HL-60 (cell line): ENCODE measurements at regions not wholly inside any gene's neighbourhood (a gene's known extent, or its start where the extent isn't known, plus 50 kb on each side); places are given as distances from the start of the nearest gene placed in this dataset.

Experiments
- DNase-seq, 2 experiments: peaks; one replicate each; pipeline ENCODE4 v3.0.0-alpha.2; 2010 to 2020; ENCODE audit warnings: low read depth in 1 of 2, low spot score in 1 of 2
- H3K27ac ChIP-seq: fragments of 250-450 bp; sonication (Bioruptor Pico); replicated peaks from 2 replicates; pipeline ENCODE4 v1.5.1; 2020; ENCODE audit warnings: mild to moderate bottlenecking, moderate library complexity
- H3K27me3 ChIP-seq: fragments of 250-450 bp; sonication (Bioruptor Pico); 2 replicates; pipeline ENCODE4 v1.5.1; 2021; ENCODE audit warnings: mild to moderate bottlenecking, moderate library complexity; ENCODE audit not compliant: insufficient read depth, poor library complexity, severe bottlenecking
- H3K4me3 ChIP-seq: replicated peaks from 2 replicates; pipeline ENCODE4 v1.5.1; 2011; ENCODE audit warnings: mild to moderate bottlenecking, control low read depth, low read length; ENCODE audit not compliant: insufficient read depth
- GABPA ChIP-seq: IDR thresholded peaks from 2 replicates; pipeline ENCODE4 v1.6.1; 2012; ENCODE audit warnings: low read depth
- POLR2AphosphoS5 ChIP-seq: IDR thresholded peaks from 2 replicates; pipeline ENCODE4 v1.6.1; 2012; ENCODE audit warnings: low read depth
- REST ChIP-seq: IDR thresholded peaks from 2 replicates; pipeline ENCODE4 v1.6.1; 2012; ENCODE audit warnings: low read depth; ENCODE audit not compliant: insufficient replicate concordance
- SPI1 ChIP-seq: IDR thresholded peaks from 2 replicates; pipeline ENCODE4 v1.6.1; 2012; ENCODE audit warnings: low read depth, mild to moderate bottlenecking, borderline replicate concordance
- TF ChIP-seq, protein P1 (sequence below): IDR thresholded peaks from one replicate; pipeline ENCODE4 v1.5.1; 2011; ENCODE audit warnings: low read length, control low read depth, inconsistent platforms; ENCODE audit not compliant: insufficient read depth

DNA sequence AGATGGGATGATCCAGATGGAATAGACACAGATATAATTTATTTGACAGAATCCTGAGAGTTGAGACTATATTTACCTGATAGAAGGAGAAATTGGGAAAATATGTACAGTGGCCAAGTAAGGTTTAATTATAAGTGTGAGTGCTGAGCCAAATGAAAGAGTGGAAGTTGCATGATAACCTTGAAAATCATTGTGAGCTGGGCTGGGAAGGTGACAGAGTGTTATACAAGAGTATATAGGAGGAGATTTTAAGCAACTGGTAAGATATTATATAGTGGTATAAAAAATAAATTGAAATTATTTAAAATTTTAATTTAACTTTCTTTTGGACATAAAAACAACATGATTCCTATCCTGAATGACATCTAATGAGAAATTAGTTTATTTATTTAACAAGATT lies 340.8 kb downstream of the NUP35 start:
- H3K27ac ChIP-seq: no peak overlapping the region
- no peak overlapping the region for H3K4me3 ChIP-seq
- TF ChIP-seq REST: no peak
- no peak for TF ChIP-seq SPI1
- TF ChIP-seq GABPA: no peak
- TF ChIP-seq POLR2AphosphoS5: no peak
- TF ChIP-seq, protein P1, sequence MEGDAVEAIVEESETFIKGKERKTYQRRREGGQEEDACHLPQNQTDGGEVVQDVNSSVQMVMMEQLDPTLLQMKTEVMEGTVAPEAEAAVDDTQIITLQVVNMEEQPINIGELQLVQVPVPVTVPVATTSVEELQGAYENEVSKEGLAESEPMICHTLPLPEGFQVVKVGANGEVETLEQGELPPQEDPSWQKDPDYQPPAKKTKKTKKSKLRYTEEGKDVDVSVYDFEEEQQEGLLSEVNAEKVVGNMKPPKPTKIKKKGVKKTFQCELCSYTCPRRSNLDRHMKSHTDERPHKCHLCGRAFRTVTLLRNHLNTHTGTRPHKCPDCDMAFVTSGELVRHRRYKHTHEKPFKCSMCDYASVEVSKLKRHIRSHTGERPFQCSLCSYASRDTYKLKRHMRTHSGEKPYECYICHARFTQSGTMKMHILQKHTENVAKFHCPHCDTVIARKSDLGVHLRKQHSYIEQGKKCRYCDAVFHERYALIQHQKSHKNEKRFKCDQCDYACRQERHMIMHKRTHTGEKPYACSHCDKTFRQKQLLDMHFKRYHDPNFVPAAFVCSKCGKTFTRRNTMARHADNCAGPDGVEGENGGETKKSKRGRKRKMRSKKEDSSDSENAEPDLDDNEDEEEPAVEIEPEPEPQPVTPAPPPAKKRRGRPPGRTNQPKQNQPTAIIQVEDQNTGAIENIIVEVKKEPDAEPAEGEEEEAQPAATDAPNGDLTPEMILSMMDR: no peak
- no peak for DNase-seq
- H3K27me3 ChIP-seq: no peaks in the 10 kb centered on the region

DNA sequence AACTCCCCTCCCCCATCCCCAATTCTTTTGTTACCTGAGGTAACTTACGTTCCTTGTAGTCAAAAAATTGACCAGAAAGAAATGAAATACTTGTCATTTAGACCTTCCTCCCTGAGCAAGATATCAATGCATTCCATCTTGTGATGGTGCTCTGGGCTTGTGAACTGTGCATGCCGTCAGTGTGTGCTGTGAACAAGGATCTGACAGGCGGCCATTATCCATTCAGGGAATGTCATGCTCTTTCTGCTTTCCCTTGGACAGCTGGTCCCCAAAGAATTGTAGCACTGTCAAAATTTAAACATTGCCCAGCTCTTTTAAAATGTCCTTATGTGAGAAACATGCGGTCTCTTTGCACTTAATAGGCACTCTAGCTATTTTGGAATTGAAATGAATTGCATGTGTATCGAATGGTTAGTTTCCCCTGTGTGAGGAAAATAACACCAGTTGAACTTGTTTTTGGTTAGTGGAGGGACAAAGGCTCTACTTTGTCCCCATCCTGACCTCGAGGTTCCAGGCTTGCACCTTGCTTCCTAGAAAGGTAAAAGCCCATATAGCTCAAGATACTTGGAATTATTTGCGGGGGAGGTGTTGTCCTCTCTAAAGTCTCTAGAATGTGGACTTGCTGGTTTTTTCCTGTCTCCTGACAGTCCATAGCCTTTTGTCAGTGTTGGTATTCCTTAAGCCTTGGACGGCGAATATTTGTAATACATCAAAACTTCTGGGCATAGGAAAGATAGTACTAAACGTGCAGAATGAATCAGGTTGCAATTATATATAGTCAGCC lies 350.9 kb downstream of the NUP35 start:
- Histone ChIP-seq H3K27me3 (no peaks in the 10 kb centered on the region), H3K4me3 (no peak overlapping the region), H3K27ac (no peak overlapping the region)
- DNase-seq: no peak
- TF ChIP-seq POLR2AphosphoS5 (no peak), SPI1 (no peak), GABPA (no peak), REST (no peak)
- TF ChIP-seq, protein P1: no peak

GRCh38 chr2:183476490-183476889 lies 352.2 kb downstream of the NUP35 start:
- no peak for DNase-seq
- H3K4me3 ChIP-seq: no peak overlapping the region
- H3K27me3 ChIP-seq: no peaks in the 10 kb centered on the region
- no peak overlapping the region for H3K27ac ChIP-seq
- TF ChIP-seq SPI1: no peak
- no peak for TF ChIP-seq GABPA
- TF ChIP-seq, protein P1: no peak
- no peak for TF ChIP-seq POLR2AphosphoS5
- no peak for TF ChIP-seq REST
